NCI-H524 (cell line): ENCODE measurements at regions not wholly inside any gene's neighbourhood (a gene's known extent, or its start where the extent isn't known, plus 50 kb on each side); places are given as distances from the start of the nearest gene placed in this dataset.

Experiments
- DNase-seq, 2 experiments: peaks; one replicate each; lab custom pipeline; 2025; lab: John Stamatoyannopoulos, UW

DNA sequence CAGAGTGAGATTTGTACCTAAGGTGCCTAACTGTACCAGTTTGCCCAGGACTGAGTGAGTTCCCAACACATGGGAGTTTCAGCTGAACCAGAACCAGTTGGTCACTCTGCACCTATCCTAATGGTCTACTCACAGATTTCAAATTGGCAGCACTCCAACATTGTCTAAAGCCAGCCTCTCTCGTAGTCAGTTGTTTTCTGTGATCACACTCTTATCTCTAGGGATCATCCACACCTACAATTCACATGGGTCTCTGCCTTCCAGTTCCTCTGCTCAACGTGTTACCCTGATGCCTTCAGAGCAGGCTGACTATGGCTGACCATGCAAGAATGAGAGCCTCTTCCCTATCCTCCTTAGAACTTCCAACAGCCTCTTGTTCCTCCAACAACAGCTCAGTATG is 624.8 kb downstream of the NTRK3 start:
- no peak for DNase-seq

DNA sequence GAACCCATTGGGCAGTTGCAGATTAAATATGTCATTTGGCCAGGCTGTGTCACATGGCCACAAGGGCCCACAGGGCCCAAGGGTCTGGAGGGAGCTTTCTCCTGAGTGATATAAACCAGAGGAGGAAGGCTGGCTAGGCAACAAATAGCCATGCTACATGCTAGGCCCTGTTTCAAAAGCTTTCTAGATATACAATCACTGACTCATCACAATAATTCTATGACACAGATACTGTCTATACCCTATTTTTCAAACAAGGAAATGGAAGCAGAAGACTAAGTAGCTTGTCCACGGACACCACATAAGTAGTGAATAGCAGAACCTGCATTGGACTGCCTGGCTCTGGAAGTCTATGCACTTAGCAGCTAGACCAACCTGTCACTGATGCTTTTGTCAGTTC is 625.4 kb downstream of the NTRK3 start:
- no peak for DNase-seq

DNA sequence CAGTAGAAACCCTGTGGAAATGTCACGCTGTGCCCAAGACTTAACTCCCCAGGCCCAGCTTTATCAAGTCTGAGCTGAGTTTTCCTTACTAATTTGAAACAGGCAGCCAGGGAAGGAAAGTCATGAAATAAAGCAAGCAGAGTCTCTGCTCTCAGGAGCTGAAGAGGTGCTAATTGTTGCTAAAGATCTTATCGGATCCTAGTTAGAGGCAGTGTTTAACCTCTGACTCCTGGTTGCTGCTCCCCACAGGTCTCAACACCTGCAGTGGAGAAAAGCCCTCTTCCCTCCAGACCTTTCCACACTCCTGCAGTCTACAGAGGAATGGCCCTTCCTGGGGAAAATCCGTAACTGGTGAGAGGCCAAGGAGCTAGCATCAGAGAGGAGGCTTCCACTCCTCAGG is 628.2 kb downstream of the NTRK3 start:
- DNase-seq, result no peak

DNA sequence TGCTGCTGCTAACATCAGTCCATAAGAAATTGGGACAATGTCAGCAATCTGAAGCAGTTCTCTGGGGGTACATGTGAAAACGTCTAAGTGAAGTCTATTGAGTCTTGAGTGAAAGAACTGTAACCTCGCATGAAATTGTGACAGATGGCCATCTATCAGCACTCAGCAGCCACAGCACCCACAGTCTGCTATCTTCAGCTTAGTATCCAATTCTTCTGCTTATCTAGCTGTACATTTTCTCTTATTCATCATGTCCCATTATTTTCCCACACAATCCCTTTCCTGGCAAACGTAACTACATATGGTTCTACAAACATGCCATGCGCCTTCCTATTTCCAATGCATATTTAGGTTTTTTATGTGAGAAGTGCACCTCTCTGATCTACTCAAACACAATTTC is 629.7 kb downstream of the NTRK3 start:
- DNase-seq, result peak in 1 of 2 experiments; percentile 62

DNA sequence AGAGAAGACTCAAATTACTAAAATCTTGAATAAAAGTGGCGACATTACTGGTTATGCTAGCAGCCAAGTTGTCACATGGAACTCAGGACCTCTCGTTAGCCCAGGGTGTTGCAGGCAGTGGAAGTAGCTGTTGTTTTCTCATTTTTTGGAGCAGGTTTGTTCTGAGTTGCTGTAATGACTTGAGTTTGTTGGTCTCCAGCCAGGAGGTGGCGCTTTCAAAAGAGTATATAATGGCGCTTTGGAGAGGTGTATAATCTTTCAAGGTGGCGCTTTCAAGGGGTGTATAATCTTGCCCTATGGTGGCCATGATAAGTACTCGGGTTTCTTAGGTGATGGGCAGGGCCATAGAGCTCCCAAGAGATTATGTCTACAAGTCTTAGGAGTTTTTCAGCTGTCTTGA is 632.7 kb downstream of the NTRK3 start:
- DNase-seq, result peak; percentile 73 to 81

GRCh38 chr15:87620393-87620792 is 636.1 kb downstream of the NTRK3 start:
- DNase-seq, result no peak

DNA sequence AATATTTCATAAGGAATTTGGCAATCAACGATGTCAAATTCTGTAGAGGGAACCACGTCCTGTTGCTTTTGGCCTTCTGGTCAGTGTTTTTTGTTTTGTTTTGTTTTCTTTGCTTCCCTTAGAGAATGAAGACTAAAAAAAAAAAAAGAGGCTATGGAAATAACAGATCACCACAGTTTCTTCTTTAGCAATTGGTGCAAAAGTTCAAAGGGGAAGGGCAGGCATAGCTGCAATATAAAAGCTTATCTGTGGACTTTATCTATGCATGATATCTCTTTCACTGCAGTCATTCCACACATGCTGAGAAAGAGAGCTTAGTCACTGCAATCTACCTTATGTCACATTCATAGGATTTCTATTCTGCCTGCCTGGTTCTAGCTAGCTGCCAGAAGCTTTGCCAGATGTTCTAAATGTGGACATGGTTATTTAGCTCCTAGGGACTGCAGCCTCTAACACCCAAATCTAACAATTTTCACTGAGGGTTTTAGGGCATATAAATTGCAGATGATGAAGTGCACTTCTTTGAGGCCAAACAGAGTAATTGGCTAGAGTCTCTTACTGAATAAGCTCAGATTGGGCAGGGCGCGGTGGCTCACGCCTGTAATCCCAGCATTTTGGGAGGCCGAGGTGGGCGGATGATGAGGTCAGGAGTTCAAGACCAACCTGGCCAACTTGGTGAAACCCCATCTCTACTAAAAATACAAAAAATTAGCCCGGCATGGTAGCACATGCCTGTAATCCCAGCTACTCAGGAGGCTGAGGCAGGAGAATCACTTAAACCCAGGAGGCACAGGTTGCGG is 637.2 kb downstream of the NTRK3 start:
- DNase-seq, result peak in 1 of 2 experiments; percentile 47

GRCh38 chr15:87618203-87618725 is 638.3 kb downstream of the NTRK3 start:
- no peak for DNase-seq

GRCh38 chr15:87614704-87615103 is 641.8 kb downstream of the NTRK3 start:
- no peak for DNase-seq

GRCh38 chr15:87610366-87610765 is 646.2 kb downstream of the NTRK3 start:
- no peak for DNase-seq

DNA sequence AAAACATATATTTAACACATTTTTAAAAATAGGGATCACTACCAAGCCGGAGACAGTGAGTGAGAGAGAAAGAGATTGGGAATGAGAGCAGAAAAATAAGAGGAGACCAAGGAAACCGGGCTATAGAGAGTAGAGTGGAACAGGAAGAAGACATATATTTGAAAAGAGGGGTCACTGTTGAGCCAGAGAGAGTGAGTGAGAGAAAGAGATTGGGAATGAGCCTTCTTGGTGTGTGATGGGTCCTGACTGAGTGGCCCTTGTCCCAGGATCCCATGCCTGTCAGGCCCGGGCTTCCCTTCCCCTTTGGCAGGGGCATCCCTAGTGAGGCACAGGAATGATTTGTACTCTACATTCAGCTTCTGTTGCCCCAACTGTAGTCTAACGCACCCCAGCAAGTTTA is 646.6 kb downstream of the NTRK3 start:
- DNase-seq, result no peak

DNA sequence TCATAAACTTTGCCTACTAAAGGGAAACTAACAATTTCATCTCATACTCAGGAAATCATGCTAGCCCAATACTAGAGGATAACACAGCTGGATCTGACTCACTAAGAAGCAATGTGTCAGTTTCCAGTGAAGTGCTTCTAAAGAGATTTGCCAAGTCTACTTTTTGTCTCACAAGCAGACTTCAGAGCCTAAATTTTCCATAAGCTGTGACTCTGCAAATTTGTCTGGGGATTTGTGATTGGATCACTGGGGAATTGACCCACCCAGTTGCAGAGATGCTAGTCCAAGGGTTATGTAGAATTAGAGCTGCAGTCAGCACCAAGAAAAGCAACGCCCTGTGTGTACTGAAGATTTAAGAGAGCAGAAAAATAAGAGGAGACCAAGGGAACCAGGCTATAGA is 647.1 kb downstream of the NTRK3 start:
- DNase-seq, result no peak

- no peak for DNase-seq
Observed at GRCh38 chr15:87608238-87609028, 648.1 kb downstream of the NTRK3 start.

- DNase-seq, result no peak
Observed at GRCh38 chr15:87606971-87607370, 649.6 kb downstream of the NTRK3 start.

GRCh38 chr15:87604857-87605446 is 651.6 kb downstream of the NTRK3 start:
- DNase-seq, result peak in 1 of 2 experiments; percentile 39

DNA sequence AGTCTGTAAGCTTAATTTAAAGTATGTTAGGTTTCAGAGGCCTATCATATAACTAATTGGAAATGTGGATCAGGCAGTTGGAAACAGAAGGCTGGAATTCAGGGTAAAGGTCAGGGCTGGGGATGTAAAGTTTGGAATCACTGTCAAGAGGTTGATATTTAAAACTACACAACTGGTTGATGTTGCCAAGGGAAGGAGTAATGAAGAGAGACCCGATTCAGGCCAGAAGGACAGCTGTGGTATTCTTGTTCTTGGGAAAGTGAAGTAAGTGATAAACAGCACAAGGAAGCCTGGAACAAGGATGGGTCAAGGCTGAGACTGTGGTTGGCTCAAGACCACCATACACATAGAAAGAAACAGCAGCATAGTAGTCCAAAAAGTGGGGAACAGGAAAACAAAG is 654.2 kb downstream of the NTRK3 start:
- peak in 1 of 2 experiments; percentile 72 for DNase-seq

GRCh38 chr15:87599616-87600015 is 656.9 kb downstream of the NTRK3 start:
- DNase-seq, result no peak

- DNase-seq, result no peak
Observed at GRCh38 chr15:87597346-87598052, 659.0 kb downstream of the NTRK3 start.

DNA sequence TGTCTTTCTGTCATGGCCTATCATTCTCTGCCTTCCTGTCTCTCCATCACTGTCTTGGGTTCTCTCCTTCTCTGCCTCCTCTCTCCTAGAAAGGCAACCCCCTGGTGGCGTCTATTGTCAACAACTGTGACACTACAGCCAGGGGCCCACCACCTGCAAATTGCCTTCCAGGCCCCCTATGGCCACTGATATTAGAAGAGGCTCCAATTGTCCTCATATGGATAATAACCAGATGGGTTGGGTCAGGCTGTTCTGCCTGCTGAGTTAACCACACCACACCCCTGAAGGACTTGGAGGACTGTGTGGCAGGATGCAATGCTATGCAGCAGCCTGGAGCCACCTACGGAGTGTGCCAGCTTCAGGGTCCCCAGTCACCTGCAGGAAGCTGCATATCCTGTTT is 665.0 kb downstream of the NTRK3 start:
- DNase-seq, result no peak

DNA sequence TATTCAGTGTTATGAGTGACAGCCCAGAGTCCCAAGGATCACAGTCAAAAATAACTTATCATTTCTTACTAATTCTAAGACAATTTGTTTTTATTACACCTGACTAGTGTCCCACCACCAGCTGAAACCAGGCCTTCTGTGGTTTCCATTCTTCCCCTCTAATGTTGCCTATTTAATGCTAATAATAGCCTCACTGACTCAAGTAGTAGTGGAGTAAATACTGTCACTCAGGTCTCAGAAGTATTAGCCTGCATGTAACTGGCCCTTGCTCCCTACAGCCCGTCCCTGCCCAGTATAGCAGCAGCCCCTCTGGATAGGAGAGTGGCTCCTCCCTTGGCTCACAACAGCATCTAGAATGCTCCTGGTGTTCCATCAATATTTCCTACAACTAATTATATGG is 665.5 kb downstream of the NTRK3 start:
- no peak for DNase-seq

- no peak for DNase-seq
Observed at GRCh38 chr15:87589134-87589533, 667.4 kb downstream of the NTRK3 start.

DNA sequence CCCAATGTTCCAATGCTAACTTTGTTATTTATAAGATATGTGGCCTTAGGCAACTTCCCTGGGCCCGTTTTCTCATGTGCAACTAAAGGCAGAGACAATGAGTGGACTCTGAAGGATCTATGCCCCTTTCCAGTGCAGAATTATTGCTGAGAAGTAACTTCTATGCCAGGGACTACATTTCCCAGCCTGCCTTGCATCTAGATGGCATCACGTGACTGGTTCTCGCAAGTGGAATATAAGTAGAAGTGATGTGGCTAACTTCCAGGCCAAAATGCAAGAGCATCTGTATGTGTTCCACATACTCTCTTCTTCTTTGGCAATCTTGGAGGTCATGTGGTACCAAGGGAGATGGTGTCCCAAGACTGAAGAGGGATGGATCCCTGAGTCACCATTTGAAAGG is 674.4 kb downstream of the NTRK3 start:
- DNase-seq, result no peak
